ENCODE measurements at regions not wholly inside any gene's neighbourhood (a gene's known extent, or its start where the extent isn't known, plus 50 kb on each side); places are given as distances from the start of the nearest gene placed in this dataset.

GRCh38 chr3:188102861-188103547 lies 51.0 kb upstream of the LPP start:
- TF ChIP-seq POLR2A (IDR thresholded peaks at IDR 0.05; ENCODE audit: low read depth, low read length): no peak
- no peak for TF ChIP-seq FOS (IDR thresholded peaks at IDR 0.05; ENCODE audit: borderline replicate concordance, insufficient read depth, low read length)
- no peak for TF ChIP-seq GATA2 (IDR thresholded peaks at IDR 0.05; ENCODE audit: insufficient read depth, insufficient read length, low read depth, low read length)
- TF ChIP-seq CTCF (IDR thresholded peaks at IDR 0.05; ENCODE audit: extremely low read depth in 1 of 2, insufficient read depth in 1 of 2, low read depth in 1 of 2, low read length in 2 of 2): no peak
- TF ChIP-seq MAX (IDR thresholded peaks at IDR 0.05; ENCODE audit: insufficient read depth, insufficient read length): no peak
- no peak for TF ChIP-seq EZH2 (IDR thresholded peaks at IDR 0.05; ENCODE audit: borderline replicate concordance, low read depth, low read length, severe bottlenecking)
- TF ChIP-seq POLR2AphosphoS5 (IDR thresholded peaks at IDR 0.05; ENCODE audit: insufficient read depth, low read depth, low read length): no peak
- no peak for TF ChIP-seq MYC (IDR thresholded peaks at IDR 0.05; ENCODE audit: low read depth, low read length)
- TF ChIP-seq JUN (IDR thresholded peaks at IDR 0.05; ENCODE audit: borderline replicate concordance, insufficient read depth, insufficient read length, low read depth): no peak
- dilution Hi-C loops (cut with MboI; ENCODE audit: extremely low pct_ligation_motif_present, low sequenced_read_pairs): no loop called here
- H3K4me2 ChIP-seq (ENCODE audit: insufficient read depth, low read length): no peak overlapping the region
- BruUV-seq (replicated peaks): no TSS peak
- H3K4me3 ChIP-seq (replicated peaks in 1 of 3; ENCODE audit: insufficient read depth in 1 of 3, low read depth in 1 of 3, low read length in 3 of 3): no peak overlapping the region
- no peaks in the 10 kb centered on the region for H4K20me1 ChIP-seq (replicated peaks; ENCODE audit: control insufficient read depth, extremely low read depth, insufficient read depth, low read length)
- intact Hi-C loops (cut with micrococcal nuclease): no loop called here
- no peaks in the 10 kb centered on the region for H3K9me3 ChIP-seq (replicated peaks; ENCODE audit: control insufficient read depth, insufficient read depth, low read length)
- H3K27me3 ChIP-seq (ENCODE audit: control insufficient read depth in 2 of 2, insufficient read depth in 2 of 2, low read length in 2 of 2): peaks cover 3 to 7% of the 10 kb centered on the region in 2 experiments
- no peaks in the 10 kb centered on the region for H3K9me1 ChIP-seq (replicated peaks; ENCODE audit: control insufficient read depth, extremely low read depth, insufficient read depth, low read length)
- H2AFZ ChIP-seq (ENCODE audit: low read depth, low read length): no peak overlapping the region
- no peak for FAIRE-seq
- no peak for DNase-seq (ENCODE audit: low read depth, low spot score)
- H3K79me2 ChIP-seq (ENCODE audit: control insufficient read depth, insufficient read depth, low read length): no peaks in the 10 kb centered on the region
- H3K27ac ChIP-seq (ENCODE audit: insufficient read depth, low read depth, low read length): no peak overlapping the region
- H3K9ac ChIP-seq (replicated peaks; ENCODE audit: extremely low read depth, insufficient read depth, low read length): no peak overlapping the region
- no peaks in the 10 kb centered on the region for H3K4me1 ChIP-seq (ENCODE audit: control insufficient read depth, extremely low read depth, insufficient read depth, low read length)
- H3K36me3 ChIP-seq (ENCODE audit: control insufficient read depth in 2 of 2, extremely low read depth in 1 of 2, insufficient read depth in 2 of 2, low read length in 2 of 2): no peaks in the 10 kb centered on the region
- CTCF ChIA-PET: no interaction called here
- POLR2A ChIA-PET: no interaction called here
